NCI-H1930 (cell line): ENCODE measurements at regions not wholly inside any gene's neighbourhood (a gene's known extent, or its start where the extent isn't known, plus 50 kb on each side); places are given as distances from the start of the nearest gene placed in this dataset.
"Not testable (repeated sequence)": the region's sequence is repeated elsewhere in the genome, so short reads cannot be mapped to it uniquely, and the experiment has no call there.

Experiments
- DNase-seq, 2 experiments: peaks; one replicate each; lab custom pipeline; 2025; lab: John Stamatoyannopoulos, UW

GRCh38 chr1:185681034-185681633, 53.1 kb upstream of the HMCN1 start:
- peak; percentile 23 to 43 for DNase-seq

GRCh38 chr1:185680453-185680852, 53.7 kb upstream of the HMCN1 start:
- DNase-seq = no peak

- DNase-seq = no peak
Observed at GRCh38 chr1:185679220-185679619, 55.0 kb upstream of the HMCN1 start.

- DNase-seq = no peak
Observed at GRCh38 chr1:185676969-185677368, 57.2 kb upstream of the HMCN1 start.

GRCh38 chr1:185674201-185674600, 60.0 kb upstream of the HMCN1 start:
- DNase-seq = no peak

GRCh38 chr1:185672719-185673360, 61.4 kb upstream of the HMCN1 start:
- DNase-seq = no peak

- DNase-seq = peak in 1 of 2 experiments; percentile 40
Observed at GRCh38 chr1:185670187-185670627, 64.0 kb upstream of the HMCN1 start.

- no peak for DNase-seq
Observed at GRCh38 chr1:185668013-185668412, 66.2 kb upstream of the HMCN1 start.

- no peak for DNase-seq
Observed at GRCh38 chr1:185666582-185666981, 67.6 kb upstream of the HMCN1 start.

- DNase-seq = no peak
Observed at GRCh38 chr1:185663771-185664296, 70.4 kb upstream of the HMCN1 start.

- DNase-seq = no peak
Observed at GRCh38 chr1:185663332-185663731, 70.9 kb upstream of the HMCN1 start.

GRCh38 chr1:185661971-185662370, 72.2 kb upstream of the HMCN1 start:
- no peak for DNase-seq

- DNase-seq = no peak
Observed at GRCh38 chr1:185656663-185657062, 77.5 kb upstream of the HMCN1 start.

GRCh38 chr1:185654952-185655314, 79.3 kb upstream of the HMCN1 start:
- no peak for DNase-seq

- DNase-seq = no peak
Observed at GRCh38 chr1:185654199-185654951, 79.8 kb upstream of the HMCN1 start.

GRCh38 chr1:185653615-185654014, 80.6 kb upstream of the HMCN1 start:
- DNase-seq = no peak

GRCh38 chr1:185652348-185652747, 81.8 kb upstream of the HMCN1 start:
- no peak for DNase-seq

- DNase-seq = no peak
Observed at GRCh38 chr1:185650602-185651230, 83.5 kb upstream of the HMCN1 start.

GRCh38 chr1:185648858-185649589, 85.2 kb upstream of the HMCN1 start:
- no peak for DNase-seq

- DNase-seq = not testable (repeated sequence)
Observed at GRCh38 chr1:185647597-185648267, 86.5 kb upstream of the HMCN1 start.

GRCh38 chr1:185646202-185646683, 87.9 kb upstream of the HMCN1 start:
- no peak for DNase-seq
